ENCODE measurements at regions not wholly inside any gene's neighbourhood (a gene's known extent, or its start where the extent isn't known, plus 50 kb on each side); places are given as distances from the start of the nearest gene placed in this dataset.

- DNase-seq (ENCODE audit: low read depth in 4 of 4, low spot score in 3 of 4), result peak in 1 of 4 donors; percentile 7
These were observed 161.3 kb upstream of the IFNG-AS1 start for GRCh38 chr12:67827820-67828383.

GRCh38 chr12:67829896-67830295 lies 159.4 kb upstream of the IFNG-AS1 start:
- DNase-seq (ENCODE audit: low read depth in 4 of 4, low spot score in 3 of 4), result no peak

GRCh38 chr12:67832155-67832554 lies 157.1 kb upstream of the IFNG-AS1 start:
- no peak for DNase-seq (ENCODE audit: low read depth in 4 of 4, low spot score in 3 of 4)

- no peak for DNase-seq (ENCODE audit: low read depth in 4 of 4, low spot score in 3 of 4)
These were observed 155.6 kb upstream of the IFNG-AS1 start for GRCh38 chr12:67833602-67834001.

- DNase-seq (ENCODE audit: low read depth in 4 of 4, low spot score in 3 of 4), result no peak
These were observed 151.4 kb upstream of the IFNG-AS1 start for GRCh38 chr12:67837876-67838275.

- no peak for DNase-seq (ENCODE audit: low read depth in 4 of 4, low spot score in 3 of 4)
These were observed 147.1 kb upstream of the IFNG-AS1 start for GRCh38 chr12:67842124-67842523.

- no peak for DNase-seq (ENCODE audit: low read depth in 4 of 4, low spot score in 3 of 4)
These were observed 146.0 kb upstream of the IFNG-AS1 start for GRCh38 chr12:67843257-67843656.

GRCh38 chr12:67852701-67853100 lies 136.5 kb upstream of the IFNG-AS1 start:
- DNase-seq (ENCODE audit: low read depth in 4 of 4, low spot score in 3 of 4), result no peak

GRCh38 chr12:67853204-67853603 lies 136.0 kb upstream of the IFNG-AS1 start:
- no peak for DNase-seq (ENCODE audit: low read depth in 4 of 4, low spot score in 3 of 4)

- DNase-seq (ENCODE audit: low read depth in 4 of 4, low spot score in 3 of 4), result no peak
These were observed 134.9 kb upstream of the IFNG-AS1 start for GRCh38 chr12:67854351-67854750.

- no peak for DNase-seq (ENCODE audit: low read depth in 4 of 4, low spot score in 3 of 4)
These were observed 134.1 kb upstream of the IFNG-AS1 start for GRCh38 chr12:67855103-67855502.

- DNase-seq (ENCODE audit: low read depth in 4 of 4, low spot score in 3 of 4), result no peak
These were observed 118.0 kb upstream of the IFNG-AS1 start for GRCh38 chr12:67871231-67871630.

- no peak for DNase-seq (ENCODE audit: low read depth in 4 of 4, low spot score in 3 of 4)
These were observed 115.9 kb upstream of the IFNG-AS1 start for GRCh38 chr12:67873355-67873754.

- DNase-seq (ENCODE audit: low read depth in 4 of 4, low spot score in 3 of 4), result no peak
These were observed 112.8 kb upstream of the IFNG-AS1 start for GRCh38 chr12:67876305-67876915.

- no peak for DNase-seq (ENCODE audit: low read depth in 4 of 4, low spot score in 3 of 4)
These were observed 111.5 kb upstream of the IFNG-AS1 start for GRCh38 chr12:67877727-67878126.

GRCh38 chr12:67879937-67880336 lies 109.3 kb upstream of the IFNG-AS1 start:
- DNase-seq (ENCODE audit: low read depth in 4 of 4, low spot score in 3 of 4), result no peak

- DNase-seq (ENCODE audit: low read depth in 4 of 4, low spot score in 3 of 4), result no peak
These were observed 107.7 kb upstream of the IFNG-AS1 start for GRCh38 chr12:67881565-67881964.

GRCh38 chr12:67884596-67884995 lies 104.7 kb upstream of the IFNG-AS1 start:
- DNase-seq (ENCODE audit: low read depth in 4 of 4, low spot score in 3 of 4), result no peak

- no peak for DNase-seq (ENCODE audit: low read depth in 4 of 4, low spot score in 3 of 4)
These were observed 103.7 kb upstream of the IFNG-AS1 start for GRCh38 chr12:67885375-67886169.

- no peak for DNase-seq (ENCODE audit: low read depth in 4 of 4, low spot score in 3 of 4)
These were observed 102.2 kb upstream of the IFNG-AS1 start for GRCh38 chr12:67887065-67887464.

GRCh38 chr12:67889931-67890330 lies 99.3 kb upstream of the IFNG-AS1 start:
- no peak for DNase-seq (ENCODE audit: low read depth in 4 of 4, low spot score in 3 of 4)

- DNase-seq (ENCODE audit: low read depth in 4 of 4, low spot score in 3 of 4), result no peak
These were observed 98.5 kb upstream of the IFNG-AS1 start for GRCh38 chr12:67890726-67891258.

Data from right renal pelvis (tissue), 4 donors.